Endothelial cell of umbilical vein (primary cell): ENCODE measurements at regions not wholly inside any gene's neighbourhood (a gene's known extent, or its start where the extent isn't known, plus 50 kb on each side); places are given as distances from the start of the nearest gene placed in this dataset.

Experiments
- BruUV-seq: library from RNA; stranded (reverse); fragments of 400-500 nt; replicated peaks from 2 replicates; lab custom pipeline; 2021; lab: Mats Ljungman, UMichigan
- CTCF ChIA-PET: fragments of 300-600, 350-600 bp; sonication (Branson Sonifier 250); formaldehyde crosslinking; loops from one replicate; lab custom pipeline; 2021; ENCODE audit warnings: antibody characterized with exemption, inconsistent platforms; lab: Charles Lee
- POLR2A ChIA-PET: fragments of 300-600, 350-600 bp; sonication (Branson Sonifier 250); formaldehyde crosslinking; loops from one replicate; lab custom pipeline; 2021; ENCODE audit warnings: antibody characterized with exemption, inconsistent platforms; lab: Charles Lee
- DNase-seq: peaks from one replicate; pipeline ENCODE4 v3.0.0-alpha.2; 2011; ENCODE audit warnings: low read depth, low spot score
- FAIRE-seq: peaks from 2 replicates; lab custom pipeline; 2011; peaks lifted over from hg19 to GRCh38; lab: Jason Lieb, UNC
- H2AFZ ChIP-seq: 2 replicates; pipeline ENCODE4 v1.6.0; 2012; ENCODE audit warnings: low read depth, low read length, control low read depth, inconsistent platforms
- H3K27ac ChIP-seq: 2 replicates; pipeline ENCODE4 v1.5.1; 2011; ENCODE audit warnings: low read depth, mild to moderate bottlenecking, control low read depth, low read length, moderate library complexity; ENCODE audit not compliant: insufficient read depth
- H3K27me3 ChIP-seq, 2 experiments: 2 replicates each; pipeline versions ENCODE4 v1.6.0 to v1.6.1; 2011; ENCODE audit warnings: low read length in 2 of 2, mixed read lengths in 1 of 2; ENCODE audit not compliant: control insufficient read depth in 2 of 2, insufficient read depth in 2 of 2
- H3K36me3 ChIP-seq, 2 experiments: 2 replicates in 1 of 2; 3 replicates in 1 of 2; pipeline ENCODE4 v1.5.1; 2011; ENCODE audit warnings: low read length in 2 of 2, mild to moderate bottlenecking in 1 of 2, moderate library complexity in 1 of 2; ENCODE audit not compliant: control insufficient read depth in 2 of 2, insufficient read depth in 2 of 2; ENCODE audit errors: extremely low read depth in 1 of 2
- H3K4me1 ChIP-seq: 3 replicates; pipeline ENCODE4 v1.5.1; 2011; ENCODE audit warnings: mild to moderate bottlenecking, low read length; ENCODE audit not compliant: control insufficient read depth, insufficient read depth; ENCODE audit errors: extremely low read depth
- H3K4me2 ChIP-seq: 2 replicates; pipeline ENCODE4 v1.6.1; 2011; ENCODE audit warnings: low read length, control low read depth, mixed read lengths; ENCODE audit not compliant: insufficient read depth
- H3K4me3 ChIP-seq, 3 experiments: fragments of 200-600 bp in 1 of 3; sonication (generic), shearing (Covaris generic) in 1 of 3; replicated peaks in 1 of 3; 2 replicates each; pipeline ENCODE4 v1.5.1; 2011 to 2016; ENCODE audit warnings: control low read depth in 3 of 3, low read length in 3 of 3, mild to moderate bottlenecking in 2 of 3, inconsistent platforms in 1 of 3, low read depth in 1 of 3, moderate library complexity in 1 of 3; ENCODE audit not compliant: insufficient read depth in 1 of 3
- H3K79me2 ChIP-seq: 2 replicates; pipeline ENCODE4 v1.6.0; 2012; ENCODE audit warnings: low read length, inconsistent platforms; ENCODE audit not compliant: control insufficient read depth, insufficient read depth
- H3K9ac ChIP-seq: replicated peaks from 2 replicates; pipeline ENCODE3; 2011; ENCODE audit warnings: low read length, control low read depth; ENCODE audit not compliant: insufficient read depth; ENCODE audit errors: extremely low read depth
- H3K9me1 ChIP-seq: replicated peaks from 3 replicates; pipeline ENCODE4 v1.6.0; 2011; ENCODE audit warnings: mild to moderate bottlenecking, low read length; ENCODE audit not compliant: control insufficient read depth, insufficient read depth; ENCODE audit errors: extremely low read depth
- H3K9me3 ChIP-seq: replicated peaks from 2 replicates; pipeline ENCODE4 v1.5.1; 2012; ENCODE audit warnings: low read length, inconsistent platforms; ENCODE audit not compliant: control insufficient read depth, insufficient read depth
- H4K20me1 ChIP-seq: replicated peaks from 2 replicates; pipeline ENCODE3; 2011; ENCODE audit warnings: mild to moderate bottlenecking, low read length; ENCODE audit not compliant: control insufficient read depth, insufficient read depth; ENCODE audit errors: extremely low read depth
- CTCF ChIP-seq, 2 donors: IDR thresholded peaks; 1 replicate in 1 of 2; 2 replicates in 1 of 2; pipeline ENCODE4 v1.5.1; 2011; ENCODE audit warnings: low read length in 2 of 2, mild to moderate bottlenecking in 2 of 2, moderate library complexity in 2 of 2, control low read depth in 1 of 2, inconsistent platforms in 1 of 2, low read depth in 1 of 2; ENCODE audit not compliant: insufficient read depth in 1 of 2; ENCODE audit errors: extremely low read depth in 1 of 2
- EZH2 ChIP-seq: IDR thresholded peaks from 2 replicates; pipeline ENCODE4 v1.6.1; 2012; ENCODE audit warnings: borderline replicate concordance, low read depth, mild to moderate bottlenecking, moderate library complexity, low read length, inconsistent platforms; ENCODE audit not compliant: severe bottlenecking
- FOS ChIP-seq: IDR thresholded peaks from 2 replicates; pipeline ENCODE4 v1.6.1; 2011; ENCODE audit warnings: mild to moderate bottlenecking, low read length, moderate library complexity, borderline replicate concordance; ENCODE audit not compliant: insufficient read depth
- GATA2 ChIP-seq: IDR thresholded peaks from 2 replicates; pipeline ENCODE4 v1.7.0; 2011; ENCODE audit warnings: low read depth, mild to moderate bottlenecking, moderate library complexity, mixed read lengths, low read length; ENCODE audit not compliant: insufficient read length, insufficient read depth
- JUN ChIP-seq: IDR thresholded peaks from 2 replicates; pipeline ENCODE4 v1.6.1; 2011; ENCODE audit warnings: borderline replicate concordance, low read depth; ENCODE audit not compliant: insufficient read length, insufficient read depth
- MAX ChIP-seq: IDR thresholded peaks from 2 replicates; pipeline ENCODE4 v1.6.1; 2011; ENCODE audit not compliant: insufficient read depth, insufficient read length
- MYC ChIP-seq: IDR thresholded peaks from one replicate; pipeline ENCODE4 v1.6.1; 2011; ENCODE audit warnings: mild to moderate bottlenecking, low read depth, low read length
- POLR2A ChIP-seq: IDR thresholded peaks from 2 replicates; pipeline ENCODE4 v1.6.1; 2012; ENCODE audit warnings: low read depth, mild to moderate bottlenecking, control low read depth, low read length
- POLR2AphosphoS5 ChIP-seq: IDR thresholded peaks from 2 replicates; pipeline ENCODE4 v1.6.1; 2012; ENCODE audit warnings: low read depth, mild to moderate bottlenecking, control low read depth, low read length, moderate library complexity; ENCODE audit not compliant: insufficient read depth
- dilution Hi-C: fragments of 300-500 bp; cut with MboI; formaldehyde crosslinking; loops from one replicate; pipeline ENCODE4 v1.15.0; 2019; ENCODE audit warnings: low sequenced_read_pairs; ENCODE audit not compliant: extremely low pct_ligation_motif_present
- intact Hi-C: fragments of 100-400 bp; cut with micrococcal nuclease; formaldehyde crosslinking; loops from one replicate; pipeline ENCODE4 v1.10.0; 2022

- Histone ChIP-seq H3K4me2 (no peak overlapping the region), H3K4me3 (no peak overlapping the region), H3K79me2 (no peaks in the 10 kb centered on the region), H2AFZ (no peak overlapping the region), H3K36me3 (no peaks in the 10 kb centered on the region), H3K9me3 (no peaks in the 10 kb centered on the region), H3K9me1 (no peaks in the 10 kb centered on the region), H3K9ac (no peak overlapping the region), H3K27me3 (peaks cover 1 to 3% of the 10 kb centered on the region in 2 experiments), H3K4me1 (no peaks in the 10 kb centered on the region), H3K27ac (no peak overlapping the region), H4K20me1 (no peaks in the 10 kb centered on the region)
- dilution Hi-C loops (no loop called here), intact Hi-C loops (loop anchor here (1.0 to 5.0 kb wide), 4 partner anchors 68 to 1473 kb away; no protein-coding TSS in a partner anchor)
- peak; percentile 27 for DNase-seq
- TF ChIP-seq CTCF (IDR thresholded peaks at IDR 0.05; ENCODE audit: extremely low read depth in 1 of 2, insufficient read depth in 1 of 2, low read depth in 1 of 2, low read length in 2 of 2) (peak; percentile 5 to 20), EZH2 (no peak)
- ChIA-PET POLR2A (interaction anchor here (0.6 kb wide), 1 partner anchor 492 kb away, joined by 3 read pairs; no protein-coding TSS in a partner anchor), CTCF (interaction anchor here (0.5 to 3.8 kb wide), 24 partner anchors 15 to 1501 kb away, joined by 3 to 94 read pairs (median 4); no protein-coding TSS in a partner anchor)
- peak; percentile 18 for FAIRE-seq
- no TSS peak for BruUV-seq
Observed at GRCh38 chr3:181210275-181210674, 220.7 kb upstream of the DNAJC19 start.

GRCh38 chr3:181189556-181189955 is 200.0 kb upstream of the DNAJC19 start:
- BruUV-seq, result no TSS peak
- intact Hi-C loops (no loop called here), dilution Hi-C loops (no loop called here)
- Histone ChIP-seq H3K27ac (no peak overlapping the region), H3K27me3 (no peaks in the 10 kb centered on the region), H3K4me1 (no peaks in the 10 kb centered on the region), H3K9me3 (no peaks in the 10 kb centered on the region), H3K4me2 (no peak overlapping the region), H3K9ac (no peak overlapping the region), H3K4me3 (no peak overlapping the region), H3K36me3 (no peaks in the 10 kb centered on the region), H4K20me1 (no peaks in the 10 kb centered on the region), H3K9me1 (no peaks in the 10 kb centered on the region), H3K79me2 (no peaks in the 10 kb centered on the region), H2AFZ (no peak overlapping the region)
- CTCF ChIA-PET, result no interaction called here
- FAIRE-seq, result no peak
- POLR2A ChIA-PET, result no interaction called here
- no peak for DNase-seq
- TF ChIP-seq FOS (no peak), MYC (no peak), EZH2 (no peak), MAX (no peak), POLR2AphosphoS5 (no peak), GATA2 (no peak), JUN (no peak), POLR2A (no peak), CTCF (IDR thresholded peaks at IDR 0.05; ENCODE audit: extremely low read depth in 1 of 2, insufficient read depth in 1 of 2, low read depth in 1 of 2, low read length in 2 of 2) (no peak)
